ENCODE measurements at regions not wholly inside any gene's neighbourhood (a gene's known extent, or its start where the extent isn't known, plus 50 kb on each side); places are given as distances from the start of the nearest gene placed in this dataset.

GRCh38 chr10:78849731-78850130, 219.0 kb upstream of the ZMIZ1 start:
- peak; percentile 9 for DNase-seq

- DNase-seq: peak; percentile 20
Measured at GRCh38 chr10:78850644-78851435, 217.9 kb upstream of the ZMIZ1 start.

GRCh38 chr10:78851647-78852046, 217.1 kb upstream of the ZMIZ1 start:
- peak; percentile 9 for DNase-seq

- no peak for DNase-seq
Measured at GRCh38 chr10:78852466-78853240, 216.1 kb upstream of the ZMIZ1 start.

GRCh38 chr10:78853864-78854263, 214.9 kb upstream of the ZMIZ1 start:
- no peak for DNase-seq

- peak; percentile 74 for DNase-seq
Measured at GRCh38 chr10:78856421-78856820, 212.3 kb upstream of the ZMIZ1 start.

- no peak for DNase-seq
Measured at GRCh38 chr10:78857193-78857592, 211.6 kb upstream of the ZMIZ1 start.

- DNase-seq: no peak
Measured at GRCh38 chr10:78859266-78859665, 209.5 kb upstream of the ZMIZ1 start.

GRCh38 chr10:78859769-78860168, 209.0 kb upstream of the ZMIZ1 start:
- no peak for DNase-seq

GRCh38 chr10:78860260-78860914, 208.4 kb upstream of the ZMIZ1 start:
- no peak for DNase-seq

GRCh38 chr10:78861529-78862327, 207.0 kb upstream of the ZMIZ1 start:
- DNase-seq: peak; percentile 66

GRCh38 chr10:78862328-78862640, 206.5 kb upstream of the ZMIZ1 start:
- no peak for DNase-seq

- no peak for DNase-seq
Measured at GRCh38 chr10:78863140-78863905, 205.4 kb upstream of the ZMIZ1 start.

GRCh38 chr10:78863906-78864239, 204.9 kb upstream of the ZMIZ1 start:
- DNase-seq: no peak

GRCh38 chr10:78864761-78865537, 203.8 kb upstream of the ZMIZ1 start:
- DNase-seq: no peak

- DNase-seq: no peak
Measured at GRCh38 chr10:78865538-78865875, 203.3 kb upstream of the ZMIZ1 start.

GRCh38 chr10:78865931-78866717, 202.6 kb upstream of the ZMIZ1 start:
- DNase-seq: no peak

- DNase-seq: no peak
Measured at GRCh38 chr10:78866731-78867554, 201.8 kb upstream of the ZMIZ1 start.

- DNase-seq: no peak
Measured at GRCh38 chr10:78867555-78867939, 201.2 kb upstream of the ZMIZ1 start.

- no peak for DNase-seq
Measured at GRCh38 chr10:78868048-78868447, 200.7 kb upstream of the ZMIZ1 start.

All from right hindlimb (tissue), 1 donor.